OCI-LY1 (cell line): ENCODE measurements at regions not wholly inside any gene's neighbourhood (a gene's known extent, or its start where the extent isn't known, plus 50 kb on each side); places are given as distances from the start of the nearest gene placed in this dataset.

ENCODE experiments used
- CTCF ChIP-seq: fragments of 200-600 bp; sonication (generic), shearing (Covaris generic); IDR thresholded peaks from 2 replicates; pipeline ENCODE4 v1.5.1; 2017; ENCODE audit warnings: mild to moderate bottlenecking, antibody characterized with exemption, low read length, moderate library complexity, mixed read lengths
- EZH2 ChIP-seq: fragments of 200-600 bp; sonication (generic), shearing (Covaris generic); IDR thresholded peaks from 2 replicates; pipeline ENCODE4 v1.8.0; 2017; ENCODE audit warnings: borderline replicate concordance, mixed run types, mild to moderate bottlenecking, antibody characterized with exemption, low read length, moderate library complexity, mixed read lengths

GRCh38 chr7:26052706-26053105 lies 99.3 kb upstream of the NFE2L3 start:
- no peak for TF ChIP-seq EZH2
- TF ChIP-seq CTCF = no peak
